PC-9 (cell line): ENCODE measurements at regions not wholly inside any gene's neighbourhood (a gene's known extent, or its start where the extent isn't known, plus 50 kb on each side); places are given as distances from the start of the nearest gene placed in this dataset.

ENCODE experiments used
- EZH2 ChIP-seq: fragments of 200-600 bp; sonication (generic); IDR thresholded peaks from 2 replicates; pipeline ENCODE4 v1.8.0; 2017; ENCODE audit warnings: antibody characterized with exemption, low read depth
- TF ChIP-seq, protein P1 (sequence below): fragments of 200-600 bp; sonication (generic); conservative IDR thresholded peaks from 2 replicates; pipeline ENCODE4 v1.6.1; 2017; ENCODE audit warnings: mixed run types, antibody characterized with exemption, mild to moderate bottlenecking, moderate library complexity

DNA sequence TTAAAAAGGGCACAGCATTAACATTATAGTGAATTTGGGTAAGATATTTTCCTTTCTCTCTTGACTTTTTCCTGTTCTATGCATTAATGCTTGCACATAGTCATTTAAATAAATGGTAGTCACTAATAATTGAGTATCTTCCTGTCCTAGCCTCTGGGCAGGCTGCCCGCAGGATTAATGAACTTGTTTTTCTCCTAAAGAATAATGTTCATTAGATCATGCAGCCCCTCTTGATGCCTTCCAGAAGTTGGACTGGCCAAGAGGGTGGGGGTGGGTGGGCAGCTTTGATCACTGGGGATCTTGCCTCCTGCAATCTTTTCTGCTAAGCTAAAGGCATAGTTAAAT is 514.5 kb upstream of the CDH2 start:
- TF ChIP-seq, protein P1, sequence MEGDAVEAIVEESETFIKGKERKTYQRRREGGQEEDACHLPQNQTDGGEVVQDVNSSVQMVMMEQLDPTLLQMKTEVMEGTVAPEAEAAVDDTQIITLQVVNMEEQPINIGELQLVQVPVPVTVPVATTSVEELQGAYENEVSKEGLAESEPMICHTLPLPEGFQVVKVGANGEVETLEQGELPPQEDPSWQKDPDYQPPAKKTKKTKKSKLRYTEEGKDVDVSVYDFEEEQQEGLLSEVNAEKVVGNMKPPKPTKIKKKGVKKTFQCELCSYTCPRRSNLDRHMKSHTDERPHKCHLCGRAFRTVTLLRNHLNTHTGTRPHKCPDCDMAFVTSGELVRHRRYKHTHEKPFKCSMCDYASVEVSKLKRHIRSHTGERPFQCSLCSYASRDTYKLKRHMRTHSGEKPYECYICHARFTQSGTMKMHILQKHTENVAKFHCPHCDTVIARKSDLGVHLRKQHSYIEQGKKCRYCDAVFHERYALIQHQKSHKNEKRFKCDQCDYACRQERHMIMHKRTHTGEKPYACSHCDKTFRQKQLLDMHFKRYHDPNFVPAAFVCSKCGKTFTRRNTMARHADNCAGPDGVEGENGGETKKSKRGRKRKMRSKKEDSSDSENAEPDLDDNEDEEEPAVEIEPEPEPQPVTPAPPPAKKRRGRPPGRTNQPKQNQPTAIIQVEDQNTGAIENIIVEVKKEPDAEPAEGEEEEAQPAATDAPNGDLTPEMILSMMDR: no peak
- no peak for TF ChIP-seq EZH2
